ENCODE measurements at regions not wholly inside any gene's neighbourhood (a gene's known extent, or its start where the extent isn't known, plus 50 kb on each side); places are given as distances from the start of the nearest gene placed in this dataset.

- H3K4me1 ChIP-seq (ENCODE audit: control insufficient read depth, insufficient read depth, low read depth, low read length), result no peaks in the 10 kb centered on the region
- H2AK5ac ChIP-seq (ENCODE audit: low read length, severe bottlenecking), result no peak overlapping the region
- H2AFZ ChIP-seq (ENCODE audit: low read depth, low read length), result no peak overlapping the region
- no peak overlapping the region for H2BK12ac ChIP-seq (ENCODE audit: low read length in 2 of 2)
- no peaks in the 10 kb centered on the region for H3K79me1 ChIP-seq (replicated peaks; ENCODE audit: low read length, poor library complexity, severe bottlenecking)
- no peak overlapping the region for H2BK15ac ChIP-seq (ENCODE audit: low read depth, poor library complexity, severe bottlenecking)
- no peak overlapping the region for H4K8ac ChIP-seq (ENCODE audit: low read length)
- H3K9me3 ChIP-seq (ENCODE audit: control insufficient read depth, low read length), result no peaks in the 10 kb centered on the region
- H3K9ac ChIP-seq (ENCODE audit: low read length), result no peak overlapping the region
- no peak overlapping the region for H3K14ac ChIP-seq (ENCODE audit: low read length in 2 of 2)
- H3K18ac ChIP-seq (ENCODE audit: low read depth in 1 of 2, low read length in 2 of 2), result no peak overlapping the region
- no peak for DNase-seq
- H2BK5ac ChIP-seq (ENCODE audit: low read depth, low read length, poor library complexity, severe bottlenecking), result no peak overlapping the region
- no peaks in the 10 kb centered on the region for H3K36me3 ChIP-seq (ENCODE audit: control insufficient read depth in 1 of 2, insufficient read depth in 2 of 2, low read depth in 1 of 2, low read length in 2 of 2)
- H3K27me3 ChIP-seq (ENCODE audit: control insufficient read depth in 1 of 2, insufficient read depth in 1 of 2, low read length in 2 of 2), result no peaks in the 10 kb centered on the region
- H3K4me3 ChIP-seq (ENCODE audit: insufficient read depth in 1 of 2, low read depth in 1 of 2, low read length in 2 of 2), result no peak overlapping the region
- no peak overlapping the region for H3K27ac ChIP-seq (ENCODE audit: low read length, poor library complexity, severe bottlenecking)
- WGBS, result no CpG with 5 or more reads among the region's 2 CpGs
- no peak overlapping the region for H2BK120ac ChIP-seq (ENCODE audit: low read depth, low read length)
- no peak overlapping the region for H3K23ac ChIP-seq (ENCODE audit: low read length in 2 of 2)
- no peak overlapping the region for H3K4me2 ChIP-seq (ENCODE audit: low read length, poor library complexity, severe bottlenecking)
- H4K91ac ChIP-seq (ENCODE audit: low read length), result no peak overlapping the region
- H3K4ac ChIP-seq (ENCODE audit: low read depth in 1 of 2, low read length in 2 of 2), result no peak overlapping the region
Observed at GRCh38 chr16:25637236-25637635, 54.5 kb upstream of the HS3ST4 start.

GRCh38 chr16:25636662-25637061 lies 55.1 kb upstream of the HS3ST4 start:
- no peak for DNase-seq
- Histone ChIP-seq H2BK5ac (ENCODE audit: low read depth, low read length, poor library complexity, severe bottlenecking) (no peak overlapping the region), H2AFZ (ENCODE audit: low read depth, low read length) (no peak overlapping the region), H2BK12ac (ENCODE audit: low read length in 2 of 2) (no peak overlapping the region), H3K9ac (ENCODE audit: low read length) (no peak overlapping the region), H4K91ac (ENCODE audit: low read length) (no peak overlapping the region), H3K18ac (ENCODE audit: low read depth in 1 of 2, low read length in 2 of 2) (no peak overlapping the region), H3K27me3 (ENCODE audit: control insufficient read depth in 1 of 2, insufficient read depth in 1 of 2, low read length in 2 of 2) (no peaks in the 10 kb centered on the region), H4K8ac (ENCODE audit: low read length) (no peak overlapping the region), H3K23ac (ENCODE audit: low read length in 2 of 2) (no peak overlapping the region), H3K36me3 (ENCODE audit: control insufficient read depth in 1 of 2, insufficient read depth in 2 of 2, low read depth in 1 of 2, low read length in 2 of 2) (no peaks in the 10 kb centered on the region), H3K9me3 (ENCODE audit: control insufficient read depth, low read length) (no peaks in the 10 kb centered on the region), H3K27ac (ENCODE audit: low read length, poor library complexity, severe bottlenecking) (no peak overlapping the region), H3K14ac (ENCODE audit: low read length in 2 of 2) (no peak overlapping the region), H3K4me1 (ENCODE audit: control insufficient read depth, insufficient read depth, low read depth, low read length) (no peaks in the 10 kb centered on the region), H2BK15ac (ENCODE audit: low read depth, poor library complexity, severe bottlenecking) (no peak overlapping the region), H3K4me3 (ENCODE audit: insufficient read depth in 1 of 2, low read depth in 1 of 2, low read length in 2 of 2) (no peak overlapping the region), H2AK5ac (ENCODE audit: low read length, severe bottlenecking) (no peak overlapping the region), H3K4me2 (ENCODE audit: low read length, poor library complexity, severe bottlenecking) (no peak overlapping the region), H2BK120ac (ENCODE audit: low read depth, low read length) (no peak overlapping the region), H3K4ac (ENCODE audit: low read depth in 1 of 2, low read length in 2 of 2) (no peak overlapping the region), H3K79me1 (replicated peaks; ENCODE audit: low read length, poor library complexity, severe bottlenecking) (no peaks in the 10 kb centered on the region)
- no CpG with 5 or more reads among the region's 2 CpGs for WGBS

GRCh38 chr16:25635454-25635853 lies 56.3 kb upstream of the HS3ST4 start:
- no CpG with 5 or more reads among the region's 1 CpG for WGBS
- no peaks in the 10 kb centered on the region for H3K4me1 ChIP-seq (ENCODE audit: control insufficient read depth, insufficient read depth, low read depth, low read length)
- no peak overlapping the region for H4K91ac ChIP-seq (ENCODE audit: low read length)
- no peak overlapping the region for H2AK5ac ChIP-seq (ENCODE audit: low read length, severe bottlenecking)
- no peak overlapping the region for H2BK120ac ChIP-seq (ENCODE audit: low read depth, low read length)
- no peak overlapping the region for H3K14ac ChIP-seq (ENCODE audit: low read length in 2 of 2)
- no peak overlapping the region for H2BK5ac ChIP-seq (ENCODE audit: low read depth, low read length, poor library complexity, severe bottlenecking)
- no peak overlapping the region for H3K4ac ChIP-seq (ENCODE audit: low read depth in 1 of 2, low read length in 2 of 2)
- no peak overlapping the region for H3K27ac ChIP-seq (ENCODE audit: low read length, poor library complexity, severe bottlenecking)
- H3K18ac ChIP-seq (ENCODE audit: low read depth in 1 of 2, low read length in 2 of 2), result no peak overlapping the region
- no peak overlapping the region for H3K23ac ChIP-seq (ENCODE audit: low read length in 2 of 2)
- H3K79me1 ChIP-seq (replicated peaks; ENCODE audit: low read length, poor library complexity, severe bottlenecking), result no peaks in the 10 kb centered on the region
- no peak for DNase-seq
- no peak overlapping the region for H3K9ac ChIP-seq (ENCODE audit: low read length)
- no peaks in the 10 kb centered on the region for H3K36me3 ChIP-seq (ENCODE audit: control insufficient read depth in 1 of 2, insufficient read depth in 2 of 2, low read depth in 1 of 2, low read length in 2 of 2)
- H2AFZ ChIP-seq (ENCODE audit: low read depth, low read length), result no peak overlapping the region
- H3K4me3 ChIP-seq (ENCODE audit: insufficient read depth in 1 of 2, low read depth in 1 of 2, low read length in 2 of 2), result no peak overlapping the region
- no peak overlapping the region for H4K8ac ChIP-seq (ENCODE audit: low read length)
- H2BK15ac ChIP-seq (ENCODE audit: low read depth, poor library complexity, severe bottlenecking), result no peak overlapping the region
- no peaks in the 10 kb centered on the region for H3K9me3 ChIP-seq (ENCODE audit: control insufficient read depth, low read length)
- H3K4me2 ChIP-seq (ENCODE audit: low read length, poor library complexity, severe bottlenecking), result no peak overlapping the region
- H2BK12ac ChIP-seq (ENCODE audit: low read length in 2 of 2), result no peak overlapping the region
- H3K27me3 ChIP-seq (ENCODE audit: control insufficient read depth in 1 of 2, insufficient read depth in 1 of 2, low read length in 2 of 2), result no peaks in the 10 kb centered on the region

GRCh38 chr16:25633549-25633948 lies 58.2 kb upstream of the HS3ST4 start:
- H3K23ac ChIP-seq (ENCODE audit: low read length in 2 of 2), result no peak overlapping the region
- H2AK5ac ChIP-seq (ENCODE audit: low read length, severe bottlenecking), result no peak overlapping the region
- H3K4ac ChIP-seq (ENCODE audit: low read depth in 1 of 2, low read length in 2 of 2), result no peak overlapping the region
- H3K4me1 ChIP-seq (ENCODE audit: control insufficient read depth, insufficient read depth, low read depth, low read length), result no peaks in the 10 kb centered on the region
- no peak overlapping the region for H3K14ac ChIP-seq (ENCODE audit: low read length in 2 of 2)
- no peaks in the 10 kb centered on the region for H3K27me3 ChIP-seq (ENCODE audit: control insufficient read depth in 1 of 2, insufficient read depth in 1 of 2, low read length in 2 of 2)
- no peak overlapping the region for H2BK12ac ChIP-seq (ENCODE audit: low read length in 2 of 2)
- 7% methylated on average over 1 of the region's 2 CpGs for WGBS
- DNase-seq, result no peak
- H2BK15ac ChIP-seq (ENCODE audit: low read depth, poor library complexity, severe bottlenecking), result no peak overlapping the region
- H3K36me3 ChIP-seq (ENCODE audit: control insufficient read depth in 1 of 2, insufficient read depth in 2 of 2, low read depth in 1 of 2, low read length in 2 of 2), result no peaks in the 10 kb centered on the region
- no peak overlapping the region for H4K8ac ChIP-seq (ENCODE audit: low read length)
- no peak overlapping the region for H3K4me3 ChIP-seq (ENCODE audit: insufficient read depth in 1 of 2, low read depth in 1 of 2, low read length in 2 of 2)
- no peak overlapping the region for H3K9ac ChIP-seq (ENCODE audit: low read length)
- H2BK5ac ChIP-seq (ENCODE audit: low read depth, low read length, poor library complexity, severe bottlenecking), result no peak overlapping the region
- H3K27ac ChIP-seq (ENCODE audit: low read length, poor library complexity, severe bottlenecking), result no peak overlapping the region
- H3K18ac ChIP-seq (ENCODE audit: low read depth in 1 of 2, low read length in 2 of 2), result no peak overlapping the region
- H3K4me2 ChIP-seq (ENCODE audit: low read length, poor library complexity, severe bottlenecking), result no peak overlapping the region
- H3K9me3 ChIP-seq (ENCODE audit: control insufficient read depth, low read length), result no peaks in the 10 kb centered on the region
- H2AFZ ChIP-seq (ENCODE audit: low read depth, low read length), result no peak overlapping the region
- no peak overlapping the region for H4K91ac ChIP-seq (ENCODE audit: low read length)
- H2BK120ac ChIP-seq (ENCODE audit: low read depth, low read length), result no peak overlapping the region
- no peaks in the 10 kb centered on the region for H3K79me1 ChIP-seq (replicated peaks; ENCODE audit: low read length, poor library complexity, severe bottlenecking)

All from mesenchymal stem cell (in vitro differentiated cells and primary cell).